CD14-positive monocyte (primary cell): ENCODE measurements at regions not wholly inside any gene's neighbourhood (a gene's known extent, or its start where the extent isn't known, plus 50 kb on each side); places are given as distances from the start of the nearest gene placed in this dataset.

Source experiments
- DNase-seq, 3 donors: peaks; one replicate each; pipeline ENCODE4 v3.0.0-alpha.2; 2011 to 2022
- H2AFZ ChIP-seq: 2 replicates; pipeline ENCODE4 v1.6.0; 2012; ENCODE audit warnings: mild to moderate bottlenecking, low read depth, low read length, inconsistent platforms; ENCODE audit not compliant: insufficient read depth, poor library complexity, severe bottlenecking
- H3K27ac ChIP-seq, 2 donors: 1 replicate in 1 of 2; 2 replicates in 1 of 2; pipeline ENCODE4 v1.5.1; 2012 to 2013; ENCODE audit warnings: low read length in 2 of 2, control low read depth in 1 of 2, inconsistent platforms in 1 of 2, low read depth in 1 of 2, mild to moderate bottlenecking in 1 of 2
- H3K27me3 ChIP-seq, 2 donors: one replicate each; pipeline versions ENCODE4 v1.6.0 to v1.6.1; 2011 to 2013; ENCODE audit warnings: low read length in 2 of 2; ENCODE audit not compliant: control insufficient read depth in 2 of 2, insufficient read depth in 2 of 2
- H3K36me3 ChIP-seq, 2 donors: replicated peaks in 1 of 2; 1 replicate in 1 of 2; 2 replicates in 1 of 2; pipeline versions ENCODE4 v1.5.1 to v1.6.1; 2012 to 2013; ENCODE audit warnings: low read length in 2 of 2, control low read depth in 1 of 2, inconsistent platforms in 1 of 2, mild to moderate bottlenecking in 1 of 2; ENCODE audit not compliant: insufficient read depth in 2 of 2, control insufficient read depth in 1 of 2
- H3K4me1 ChIP-seq, 2 donors: 1 replicate in 1 of 2; 2 replicates in 1 of 2; pipeline versions ENCODE4 v1.5.1 to v1.6.1; 2012 to 2013; ENCODE audit warnings: low read length in 2 of 2, control low read depth in 1 of 2, inconsistent platforms in 1 of 2, mild to moderate bottlenecking in 1 of 2, moderate library complexity in 1 of 2; ENCODE audit not compliant: insufficient read depth in 2 of 2, control insufficient read depth in 1 of 2
- H3K4me2 ChIP-seq: replicated peaks from 2 replicates; pipeline ENCODE3; 2012; ENCODE audit warnings: low read length, moderate library complexity, mild to moderate bottlenecking; ENCODE audit not compliant: poor library complexity, severe bottlenecking; ENCODE audit errors: extremely low read depth
- H3K4me3 ChIP-seq, 3 experiments: fragments of 200-600 bp in 1 of 3; sonication (generic) in 1 of 3; replicated peaks in 1 of 3; 1 replicate in 2 of 3; 2 replicates in 1 of 3; pipeline ENCODE4 v1.5.1; 2011 to 2013; ENCODE audit warnings: low read length in 3 of 3, mild to moderate bottlenecking in 3 of 3, control low read depth in 2 of 3, low read depth in 2 of 3, inconsistent platforms in 1 of 3, moderate library complexity in 1 of 3
- H3K79me2 ChIP-seq: 2 replicates; pipeline ENCODE4 v1.6.0; 2012; ENCODE audit warnings: mild to moderate bottlenecking, control low read depth, inconsistent platforms, low read length, moderate library complexity; ENCODE audit not compliant: insufficient read depth
- H3K9ac ChIP-seq: 2 replicates; pipeline ENCODE4 v1.6.0; 2017; ENCODE audit warnings: low read length, mild to moderate bottlenecking; ENCODE audit not compliant: insufficient read depth, poor library complexity, severe bottlenecking
- H3K9me3 ChIP-seq, 2 donors: replicated peaks in 1 of 2; 1 replicate in 1 of 2; 2 replicates in 1 of 2; pipeline versions ENCODE4 v1.5.1 to v1.6.1; 2012 to 2013; ENCODE audit warnings: low read length in 2 of 2, control low read depth in 1 of 2; ENCODE audit not compliant: control insufficient read depth in 1 of 2, insufficient read depth in 1 of 2
- H4K20me1 ChIP-seq: 2 replicates; pipeline ENCODE4 v1.6.0; 2012; ENCODE audit warnings: mild to moderate bottlenecking, low read length, control low read depth, moderate library complexity; ENCODE audit not compliant: insufficient read depth
- H3K27ac Mint-ChIP-seq, 7 donors: one replicate each; pipeline ENCODE4 v1.8.0; 2020; ENCODE audit warnings: mild to moderate bottlenecking in 7 of 7, mixed read lengths in 7 of 7, moderate library complexity in 6 of 7, inconsistent platforms in 2 of 7
- H3K27me3 Mint-ChIP-seq, 3 donors: one replicate each; pipeline ENCODE4 v1.8.0; 2021 to 2022; ENCODE audit warnings: low read depth in 3 of 3, mild to moderate bottlenecking in 3 of 3, mixed read lengths in 3 of 3, moderate library complexity in 3 of 3, inconsistent platforms in 1 of 3
- H3K36me3 Mint-ChIP-seq, 2 donors: one replicate each; pipeline ENCODE4 v1.8.0; 2020; ENCODE audit warnings: mixed read lengths in 2 of 2, inconsistent platforms in 1 of 2, mild to moderate bottlenecking in 1 of 2
- H3K4me1 Mint-ChIP-seq: one replicate; pipeline ENCODE4 v1.8.0; 2020; ENCODE audit warnings: mild to moderate bottlenecking, mixed read lengths
- H3K4me3 Mint-ChIP-seq, 2 donors: one replicate each; pipeline ENCODE4 v1.8.0; 2020; ENCODE audit warnings: mild to moderate bottlenecking in 2 of 2, mixed read lengths in 2 of 2, moderate library complexity in 1 of 2
- H3K9me3 Mint-ChIP-seq, 7 donors: one replicate each; pipeline ENCODE4 v1.8.0; 2020 to 2022; ENCODE audit warnings: mixed read lengths in 7 of 7, mild to moderate bottlenecking in 6 of 7, moderate library complexity in 6 of 7, inconsistent platforms in 2 of 7
- CTCF ChIP-seq: fragments of 200-600 bp; IDR thresholded peaks from one replicate; pipeline ENCODE4 v1.8.0; 2022; ENCODE audit warnings: antibody characterized with exemption, mild to moderate bottlenecking
- WGBS: methylation state at CpG from one replicate; pipeline ENCODE4 v1.1.5; 2013; ENCODE audit warnings: missing lambda C conversion rate; ENCODE audit not compliant: insufficient coverage; 5-methylcytosine and 5-hydroxymethylcytosine counted together
- intact Hi-C, 2 donors: fragments of 100-400 bp; cut with micrococcal nuclease; formaldehyde crosslinking; loops; one replicate each; pipeline versions ENCODE4 v1.15.0 to v1.15.1; 2023

DNA sequence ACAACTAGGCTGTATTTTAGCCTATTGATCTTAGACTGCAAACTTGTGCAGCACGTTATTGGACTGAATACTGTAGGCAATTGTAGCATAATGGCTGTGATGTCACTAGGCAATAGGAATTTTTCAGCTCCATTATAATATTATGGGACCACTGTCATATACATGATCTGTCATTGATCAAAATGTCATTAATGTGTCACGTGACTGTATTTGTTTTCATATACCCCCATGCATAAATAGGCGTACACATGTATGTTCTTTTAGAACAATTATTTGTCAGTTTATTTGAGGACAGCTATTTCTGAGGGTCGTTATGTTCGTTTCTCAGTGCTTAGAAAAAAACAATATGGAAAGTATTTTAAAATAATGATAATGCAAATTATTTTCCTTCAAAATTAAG is 111.9 kb upstream of the CDH2 start:
- no peaks in the 10 kb centered on the region for H4K20me1 ChIP-seq
- H3K27ac ChIP-seq = no peak overlapping the region
- peaks cover 0 to 1% of the 10 kb centered on the region in 2 donors for H3K9me3 ChIP-seq
- H3K36me3 Mint-ChIP-seq = no peaks in the 10 kb centered on the region
- H3K79me2 ChIP-seq = no peaks in the 10 kb centered on the region
- no peak overlapping the region for H2AFZ ChIP-seq
- H3K27me3 ChIP-seq = no peaks in the 10 kb centered on the region
- no peaks in the 10 kb centered on the region for H3K4me1 ChIP-seq
- H3K4me3 ChIP-seq = no peak overlapping the region
- peaks cover 0 to 2% (median 0%) of the 10 kb centered on the region in 3 donors for H3K27me3 Mint-ChIP-seq
- WGBS = no CpG with 5 or more reads among the region's 5 CpGs
- no peaks in the 10 kb centered on the region for H3K4me1 Mint-ChIP-seq
- no peak for TF ChIP-seq CTCF
- no peak overlapping the region for H3K4me3 Mint-ChIP-seq
- DNase-seq = no peak
- no peak overlapping the region for H3K9ac ChIP-seq
- H3K27ac Mint-ChIP-seq = no peak overlapping the region
- no peak overlapping the region for H3K4me2 ChIP-seq
- no peaks in the 10 kb centered on the region for H3K36me3 ChIP-seq
- H3K9me3 Mint-ChIP-seq = peaks cover 0 to 3% (median 0%) of the 10 kb centered on the region in 7 donors
- intact Hi-C loops = no loop called here

GRCh38 chr18:28287146-28287545 is 110.2 kb upstream of the CDH2 start:
- Histone ChIP-seq H2AFZ (no peak overlapping the region), H3K9me3 (peaks cover 0 to 7% of the 10 kb centered on the region in 2 donors), H3K36me3 (no peaks in the 10 kb centered on the region), H3K4me2 (no peak overlapping the region), H3K4me1 (no peaks in the 10 kb centered on the region), H4K20me1 (no peaks in the 10 kb centered on the region), H3K4me3 (no peak overlapping the region), H3K27ac (no peak overlapping the region), H3K9ac (no peak overlapping the region), H3K79me2 (no peaks in the 10 kb centered on the region), H3K27me3 (no peaks in the 10 kb centered on the region)
- DNase-seq = no peak
- intact Hi-C loops = no loop called here
- no peak overlapping the region for H3K27ac Mint-ChIP-seq
- H3K4me3 Mint-ChIP-seq = no peak overlapping the region
- no peaks in the 10 kb centered on the region for H3K4me1 Mint-ChIP-seq
- H3K36me3 Mint-ChIP-seq = no peaks in the 10 kb centered on the region
- H3K27me3 Mint-ChIP-seq = peaks cover 0 to 2% (median 0%) of the 10 kb centered on the region in 3 donors
- TF ChIP-seq CTCF = no peak
- H3K9me3 Mint-ChIP-seq = peaks cover 0 to 8% (median 1%) of the 10 kb centered on the region in 7 donors
